B cell (primary cell): ENCODE measurements at regions not wholly inside any gene's neighbourhood (a gene's known extent, or its start where the extent isn't known, plus 50 kb on each side); places are given as distances from the start of the nearest gene placed in this dataset.

ENCODE experiments used
- ATAC-seq: fragments of 200-7000 bp; cut with Tn5 transposase; one replicate; pipeline ENCODE4 v1.10.0; 2021; ENCODE audit warnings: low read depth, mild to moderate bottlenecking, moderate number of reproducible peaks, moderate library complexity
- CTCF ChIA-PET: fragments of 350-600 bp; sonication (Branson Sonifier 250); formaldehyde crosslinking; loops from one replicate; lab custom pipeline; 2021; ENCODE audit warnings: antibody characterized with exemption, inconsistent platforms; lab: Charles Lee
- POLR2A ChIA-PET: fragments of 350-600 bp; sonication (Branson Sonifier 250); formaldehyde crosslinking; loops from one replicate; lab custom pipeline; 2021; ENCODE audit warnings: antibody characterized with exemption; lab: Charles Lee
- DNase-seq: peaks from one replicate; pipeline ENCODE4 v3.0.0; 2013
- H2AFZ ChIP-seq: 2 replicates; pipeline ENCODE4 v1.6.1; 2012; ENCODE audit warnings: mild to moderate bottlenecking, low read depth, low read length; ENCODE audit not compliant: insufficient read depth, poor library complexity, severe bottlenecking
- H3K27ac ChIP-seq, 2 donors: 1 replicate in 1 of 2; 2 replicates in 1 of 2; pipeline ENCODE4 v1.5.1; 2012 to 2013; ENCODE audit warnings: low read length in 2 of 2, mild to moderate bottlenecking in 2 of 2, moderate library complexity in 1 of 2
- H3K27me3 ChIP-seq, 4 experiments: fragments of 200-600 bp in 1 of 4; sonication (generic) in 1 of 4; replicated peaks in 1 of 4; 1 replicate in 2 of 4; 2 replicates in 2 of 4; pipeline versions ENCODE4 v1.6.1 to v1.7.0; 2013 to 2016; ENCODE audit warnings: low read length in 3 of 4, mild to moderate bottlenecking in 2 of 4, mixed read lengths in 1 of 4, moderate library complexity in 1 of 4; ENCODE audit not compliant: insufficient read depth in 4 of 4, control insufficient read depth in 3 of 4; ENCODE audit errors: control extremely low read depth in 1 of 4
- H3K36me3 ChIP-seq, 2 experiments: replicated peaks in 1 of 2; 1 replicate in 1 of 2; 2 replicates in 1 of 2; pipeline versions ENCODE4 v1.6.1 to v1.7.1; 2013; ENCODE audit warnings: low read length in 1 of 2; ENCODE audit not compliant: insufficient read depth in 2 of 2, control insufficient read depth in 1 of 2; ENCODE audit errors: control extremely low read depth in 1 of 2, extremely low read depth in 1 of 2
- H3K4me1 ChIP-seq, 2 donors: fragments of 200-600 bp in 1 of 2; sonication (generic) in 1 of 2; 1 replicate in 1 of 2; 2 replicates in 1 of 2; pipeline versions ENCODE4 v1.5.1 to v1.6.1; 2013 to 2017; ENCODE audit warnings: low read length in 2 of 2; ENCODE audit not compliant: control insufficient read depth in 2 of 2, insufficient read depth in 2 of 2
- H3K4me2 ChIP-seq: replicated peaks from 2 replicates; pipeline ENCODE3; 2012; ENCODE audit warnings: mild to moderate bottlenecking, low read depth, low read length; ENCODE audit not compliant: poor library complexity, severe bottlenecking
- H3K4me3 ChIP-seq, 5 experiments: fragments of 200-600 bp in 1 of 5; sonication (generic) in 1 of 5; 1 replicate in 3 of 5; 2 replicates in 2 of 5; pipeline versions ENCODE4 v1.5.1 to v1.7.0; 2011 to 2016; ENCODE audit warnings: low read length in 4 of 5, mild to moderate bottlenecking in 4 of 5, low read depth in 2 of 5, control low read depth in 1 of 5, moderate library complexity in 1 of 5; ENCODE audit not compliant: insufficient read depth in 1 of 5; ENCODE audit errors: control extremely low read depth in 1 of 5, extremely low read depth in 1 of 5
- H3K79me2 ChIP-seq: fragments of 200-600 bp; sonication (generic); one replicate; pipeline ENCODE4 v1.6.0; 2016; ENCODE audit warnings: low read length; ENCODE audit not compliant: control insufficient read depth, insufficient read depth
- H3K9ac ChIP-seq: fragments of 200-600 bp; sonication (generic); 2 replicates; pipeline ENCODE4 v1.6.1; 2017; ENCODE audit warnings: mild to moderate bottlenecking, low read length, moderate library complexity
- H3K9me3 ChIP-seq, 3 donors: one replicate each; pipeline versions ENCODE4 v1.6.1 to v1.7.1; 2013; ENCODE audit warnings: low read length in 2 of 3; ENCODE audit not compliant: control insufficient read depth in 2 of 3, insufficient read depth in 1 of 3; ENCODE audit errors: control extremely low read depth in 1 of 3
- H4K20me1 ChIP-seq: 2 replicates; pipeline ENCODE4 v1.6.0; 2012; ENCODE audit warnings: mild to moderate bottlenecking, low read length; ENCODE audit not compliant: insufficient read depth, control insufficient read depth, poor library complexity, severe bottlenecking
- H3K27ac Mint-ChIP-seq: one replicate; pipeline ENCODE4 v1.8.0; 2021; ENCODE audit warnings: mixed read lengths
- H3K27me3 Mint-ChIP-seq: one replicate; pipeline ENCODE4 v1.8.0; 2021; ENCODE audit warnings: mixed read lengths
- H3K4me1 Mint-ChIP-seq: one replicate; pipeline ENCODE4 v1.8.0; 2021; ENCODE audit warnings: mixed read lengths
- H3K4me3 Mint-ChIP-seq: one replicate; pipeline ENCODE4 v1.8.0; 2021; ENCODE audit warnings: mixed read lengths
- H3K9me3 Mint-ChIP-seq: one replicate; pipeline ENCODE4 v1.8.0; 2022; ENCODE audit warnings: mixed read lengths; ENCODE audit not compliant: insufficient read depth
- CTCF ChIP-seq: fragments of 200-600 bp; IDR thresholded peaks from one replicate; pipeline ENCODE4 v1.8.0; 2022; ENCODE audit warnings: antibody characterized with exemption, mild to moderate bottlenecking
- EZH2 ChIP-seq: IDR thresholded peaks from 2 replicates; pipeline ENCODE4 v1.6.1; 2012; ENCODE audit warnings: borderline replicate concordance, low read depth, mild to moderate bottlenecking, moderate library complexity, low read length; ENCODE audit not compliant: insufficient read depth, poor library complexity, severe bottlenecking
- WGBS: methylation state at CpG from one replicate; pipeline ENCODE4 v1.1.5; 2013; ENCODE audit warnings: missing lambda C conversion rate; ENCODE audit not compliant: insufficient coverage; 5-methylcytosine and 5-hydroxymethylcytosine counted together
- intact Hi-C: fragments of 100-400 bp; cut with micrococcal nuclease; formaldehyde crosslinking; loops from one replicate; pipeline ENCODE4 v1.10.0; 2022

- no peaks in the 10 kb centered on the region for H3K9me3 Mint-ChIP-seq
- ChIA-PET POLR2A (no interaction called here), CTCF (no interaction called here)
- TF ChIP-seq CTCF (no peak), EZH2 (no peak)
- peaks cover 0 to 4% (median 0%) of the 10 kb centered on the region in 4 experiments for H3K27me3 ChIP-seq
- H3K4me2 ChIP-seq = no peak overlapping the region
- no peaks in the 10 kb centered on the region for H3K4me1 Mint-ChIP-seq
- no peak overlapping the region for H2AFZ ChIP-seq
- H3K4me3 ChIP-seq = no peak overlapping the region
- ATAC-seq (no peak), DNase-seq (no peak)
- H3K4me3 Mint-ChIP-seq = no peak overlapping the region
- WGBS = 94% methylated on average over 2 of the region's 9 CpGs
- H3K4me1 ChIP-seq = no peaks in the 10 kb centered on the region
- peaks cover 0 to 14% (median 0%) of the 10 kb centered on the region in 3 donors for H3K9me3 ChIP-seq
- no peaks in the 10 kb centered on the region for H4K20me1 ChIP-seq
- no peaks in the 10 kb centered on the region for H3K79me2 ChIP-seq
- H3K27ac ChIP-seq = no peak overlapping the region
- H3K36me3 ChIP-seq = no peaks in the 10 kb centered on the region
- intact Hi-C loops = no loop called here
- H3K9ac ChIP-seq = no peak overlapping the region
- H3K27ac Mint-ChIP-seq = no peak overlapping the region
- peaks cover 4% of the 10 kb centered on the region for H3K27me3 Mint-ChIP-seq
Measured at GRCh38 chr4:4776335-4776734, 83.1 kb upstream of the MSX1 start.

GRCh38 chr4:4775493-4776004 is 83.9 kb upstream of the MSX1 start:
- no peak overlapping the region for H3K27ac ChIP-seq
- ATAC-seq (no peak), DNase-seq (no peak)
- Mint-ChIP-seq H3K27me3 (peaks cover 4% of the 10 kb centered on the region), H3K9me3 (no peaks in the 10 kb centered on the region), H3K4me1 (no peaks in the 10 kb centered on the region), H3K27ac (no peak overlapping the region), H3K4me3 (no peak overlapping the region)
- 82% methylated on average over 10 of the region's 10 CpGs for WGBS
- H3K27me3 ChIP-seq = peaks cover 0 to 4% (median 0%) of the 10 kb centered on the region in 4 experiments
- no peak overlapping the region for H3K9ac ChIP-seq
- no peaks in the 10 kb centered on the region for H3K36me3 ChIP-seq
- TF ChIP-seq CTCF (no peak), EZH2 (no peak)
- ChIA-PET POLR2A (no interaction called here), CTCF (no interaction called here)
- no peak overlapping the region for H3K4me2 ChIP-seq
- no peaks in the 10 kb centered on the region for H3K4me1 ChIP-seq
- intact Hi-C loops = no loop called here
- no peaks in the 10 kb centered on the region for H4K20me1 ChIP-seq
- no peak overlapping the region for H3K4me3 ChIP-seq
- H2AFZ ChIP-seq = no peak overlapping the region
- peaks cover 0 to 9% (median 0%) of the 10 kb centered on the region in 3 donors for H3K9me3 ChIP-seq
- H3K79me2 ChIP-seq = no peaks in the 10 kb centered on the region
